B cell (primary cell): ENCODE measurements at regions not wholly inside any gene's neighbourhood (a gene's known extent, or its start where the extent isn't known, plus 50 kb on each side); places are given as distances from the start of the nearest gene placed in this dataset.

Experiments
- ATAC-seq: fragments of 200-7000 bp; cut with Tn5 transposase; one replicate; pipeline ENCODE4 v1.10.0; 2021; ENCODE audit warnings: low read depth, mild to moderate bottlenecking, moderate number of reproducible peaks, moderate library complexity
- CTCF ChIA-PET: fragments of 350-600 bp; sonication (Branson Sonifier 250); formaldehyde crosslinking; loops from one replicate; lab custom pipeline; 2021; ENCODE audit warnings: antibody characterized with exemption, inconsistent platforms; lab: Charles Lee
- POLR2A ChIA-PET: fragments of 350-600 bp; sonication (Branson Sonifier 250); formaldehyde crosslinking; loops from one replicate; lab custom pipeline; 2021; ENCODE audit warnings: antibody characterized with exemption; lab: Charles Lee
- DNase-seq: peaks from one replicate; pipeline ENCODE4 v3.0.0; 2013
- H2AFZ ChIP-seq: 2 replicates; pipeline ENCODE4 v1.6.1; 2012; ENCODE audit warnings: mild to moderate bottlenecking, low read depth, low read length; ENCODE audit not compliant: insufficient read depth, poor library complexity, severe bottlenecking
- H3K27ac ChIP-seq, 2 donors: 1 replicate in 1 of 2; 2 replicates in 1 of 2; pipeline ENCODE4 v1.5.1; 2012 to 2013; ENCODE audit warnings: low read length in 2 of 2, mild to moderate bottlenecking in 2 of 2, moderate library complexity in 1 of 2
- H3K27me3 ChIP-seq, 4 experiments: fragments of 200-600 bp in 1 of 4; sonication (generic) in 1 of 4; replicated peaks in 1 of 4; 1 replicate in 2 of 4; 2 replicates in 2 of 4; pipeline versions ENCODE4 v1.6.1 to v1.7.0; 2013 to 2016; ENCODE audit warnings: low read length in 3 of 4, mild to moderate bottlenecking in 2 of 4, mixed read lengths in 1 of 4, moderate library complexity in 1 of 4; ENCODE audit not compliant: insufficient read depth in 4 of 4, control insufficient read depth in 3 of 4; ENCODE audit errors: control extremely low read depth in 1 of 4
- H3K36me3 ChIP-seq, 2 experiments: replicated peaks in 1 of 2; 1 replicate in 1 of 2; 2 replicates in 1 of 2; pipeline versions ENCODE4 v1.6.1 to v1.7.1; 2013; ENCODE audit warnings: low read length in 1 of 2; ENCODE audit not compliant: insufficient read depth in 2 of 2, control insufficient read depth in 1 of 2; ENCODE audit errors: control extremely low read depth in 1 of 2, extremely low read depth in 1 of 2
- H3K4me1 ChIP-seq, 2 donors: fragments of 200-600 bp in 1 of 2; sonication (generic) in 1 of 2; 1 replicate in 1 of 2; 2 replicates in 1 of 2; pipeline versions ENCODE4 v1.5.1 to v1.6.1; 2013 to 2017; ENCODE audit warnings: low read length in 2 of 2; ENCODE audit not compliant: control insufficient read depth in 2 of 2, insufficient read depth in 2 of 2
- H3K4me2 ChIP-seq: replicated peaks from 2 replicates; pipeline ENCODE3; 2012; ENCODE audit warnings: mild to moderate bottlenecking, low read depth, low read length; ENCODE audit not compliant: poor library complexity, severe bottlenecking
- H3K4me3 ChIP-seq, 5 experiments: fragments of 200-600 bp in 1 of 5; sonication (generic) in 1 of 5; 1 replicate in 3 of 5; 2 replicates in 2 of 5; pipeline versions ENCODE4 v1.5.1 to v1.7.0; 2011 to 2016; ENCODE audit warnings: low read length in 4 of 5, mild to moderate bottlenecking in 4 of 5, low read depth in 2 of 5, control low read depth in 1 of 5, moderate library complexity in 1 of 5; ENCODE audit not compliant: insufficient read depth in 1 of 5; ENCODE audit errors: control extremely low read depth in 1 of 5, extremely low read depth in 1 of 5
- H3K79me2 ChIP-seq: fragments of 200-600 bp; sonication (generic); one replicate; pipeline ENCODE4 v1.6.0; 2016; ENCODE audit warnings: low read length; ENCODE audit not compliant: control insufficient read depth, insufficient read depth
- H3K9ac ChIP-seq: fragments of 200-600 bp; sonication (generic); 2 replicates; pipeline ENCODE4 v1.6.1; 2017; ENCODE audit warnings: mild to moderate bottlenecking, low read length, moderate library complexity
- H3K9me3 ChIP-seq, 3 donors: one replicate each; pipeline versions ENCODE4 v1.6.1 to v1.7.1; 2013; ENCODE audit warnings: low read length in 2 of 3; ENCODE audit not compliant: control insufficient read depth in 2 of 3, insufficient read depth in 1 of 3; ENCODE audit errors: control extremely low read depth in 1 of 3
- H4K20me1 ChIP-seq: 2 replicates; pipeline ENCODE4 v1.6.0; 2012; ENCODE audit warnings: mild to moderate bottlenecking, low read length; ENCODE audit not compliant: insufficient read depth, control insufficient read depth, poor library complexity, severe bottlenecking
- H3K27ac Mint-ChIP-seq: one replicate; pipeline ENCODE4 v1.8.0; 2021; ENCODE audit warnings: mixed read lengths
- H3K27me3 Mint-ChIP-seq: one replicate; pipeline ENCODE4 v1.8.0; 2021; ENCODE audit warnings: mixed read lengths
- H3K4me1 Mint-ChIP-seq: one replicate; pipeline ENCODE4 v1.8.0; 2021; ENCODE audit warnings: mixed read lengths
- H3K4me3 Mint-ChIP-seq: one replicate; pipeline ENCODE4 v1.8.0; 2021; ENCODE audit warnings: mixed read lengths
- H3K9me3 Mint-ChIP-seq: one replicate; pipeline ENCODE4 v1.8.0; 2022; ENCODE audit warnings: mixed read lengths; ENCODE audit not compliant: insufficient read depth
- EZH2 ChIP-seq: IDR thresholded peaks from 2 replicates; pipeline ENCODE4 v1.6.1; 2012; ENCODE audit warnings: borderline replicate concordance, low read depth, mild to moderate bottlenecking, moderate library complexity, low read length; ENCODE audit not compliant: insufficient read depth, poor library complexity, severe bottlenecking
- WGBS: methylation state at CpG from one replicate; pipeline ENCODE4 v1.1.5; 2013; ENCODE audit warnings: missing lambda C conversion rate; ENCODE audit not compliant: insufficient coverage; 5-methylcytosine and 5-hydroxymethylcytosine counted together
- intact Hi-C: fragments of 100-400 bp; cut with micrococcal nuclease; formaldehyde crosslinking; loops from one replicate; pipeline ENCODE4 v1.10.0; 2022
- TF ChIP-seq, protein P1 (sequence below): fragments of 200-600 bp; IDR thresholded peaks from one replicate; pipeline ENCODE4 v1.8.0; 2022; ENCODE audit warnings: antibody characterized with exemption, mild to moderate bottlenecking

DNA sequence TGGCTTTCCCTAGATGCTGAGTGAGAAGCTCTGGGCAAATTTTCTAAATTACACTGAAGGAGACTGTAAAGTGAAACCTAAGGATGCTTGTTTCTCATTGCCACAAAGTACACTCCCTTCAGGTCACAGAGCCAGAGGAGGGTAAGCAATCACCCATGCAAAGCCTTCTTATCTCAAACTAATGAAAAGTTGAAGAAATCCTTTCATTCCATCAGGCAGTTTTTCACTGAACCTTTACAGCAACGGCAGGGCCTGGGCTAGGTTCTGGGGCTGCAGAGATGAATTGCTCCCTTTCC is 106.2 kb downstream of the RASSF10 start:
- no peak overlapping the region for H3K27ac Mint-ChIP-seq
- Histone ChIP-seq H3K27ac (no peak overlapping the region), H2AFZ (no peak overlapping the region), H3K79me2 (no peaks in the 10 kb centered on the region), H4K20me1 (no peaks in the 10 kb centered on the region), H3K4me2 (no peak overlapping the region), H3K36me3 (no peaks in the 10 kb centered on the region), H3K9ac (no peak overlapping the region), H3K9me3 (no peaks in the 10 kb centered on the region), H3K4me3 (no peak overlapping the region), H3K4me1 (no peaks in the 10 kb centered on the region), H3K27me3 (no peaks in the 10 kb centered on the region)
- H3K4me3 Mint-ChIP-seq: no peak overlapping the region
- ChIA-PET CTCF (no interaction called here), POLR2A (no interaction called here)
- ATAC-seq (no peak), DNase-seq (no peak)
- H3K4me1 Mint-ChIP-seq: no peaks in the 10 kb centered on the region
- H3K9me3 Mint-ChIP-seq: no peaks in the 10 kb centered on the region
- TF ChIP-seq, protein P1, sequence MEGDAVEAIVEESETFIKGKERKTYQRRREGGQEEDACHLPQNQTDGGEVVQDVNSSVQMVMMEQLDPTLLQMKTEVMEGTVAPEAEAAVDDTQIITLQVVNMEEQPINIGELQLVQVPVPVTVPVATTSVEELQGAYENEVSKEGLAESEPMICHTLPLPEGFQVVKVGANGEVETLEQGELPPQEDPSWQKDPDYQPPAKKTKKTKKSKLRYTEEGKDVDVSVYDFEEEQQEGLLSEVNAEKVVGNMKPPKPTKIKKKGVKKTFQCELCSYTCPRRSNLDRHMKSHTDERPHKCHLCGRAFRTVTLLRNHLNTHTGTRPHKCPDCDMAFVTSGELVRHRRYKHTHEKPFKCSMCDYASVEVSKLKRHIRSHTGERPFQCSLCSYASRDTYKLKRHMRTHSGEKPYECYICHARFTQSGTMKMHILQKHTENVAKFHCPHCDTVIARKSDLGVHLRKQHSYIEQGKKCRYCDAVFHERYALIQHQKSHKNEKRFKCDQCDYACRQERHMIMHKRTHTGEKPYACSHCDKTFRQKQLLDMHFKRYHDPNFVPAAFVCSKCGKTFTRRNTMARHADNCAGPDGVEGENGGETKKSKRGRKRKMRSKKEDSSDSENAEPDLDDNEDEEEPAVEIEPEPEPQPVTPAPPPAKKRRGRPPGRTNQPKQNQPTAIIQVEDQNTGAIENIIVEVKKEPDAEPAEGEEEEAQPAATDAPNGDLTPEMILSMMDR: no peak
- TF ChIP-seq EZH2: no peak
- WGBS: 0% methylated on average over 1 of the region's 1 CpG
- intact Hi-C loops: no loop called here
- peaks cover 18% of the 10 kb centered on the region for H3K27me3 Mint-ChIP-seq

DNA sequence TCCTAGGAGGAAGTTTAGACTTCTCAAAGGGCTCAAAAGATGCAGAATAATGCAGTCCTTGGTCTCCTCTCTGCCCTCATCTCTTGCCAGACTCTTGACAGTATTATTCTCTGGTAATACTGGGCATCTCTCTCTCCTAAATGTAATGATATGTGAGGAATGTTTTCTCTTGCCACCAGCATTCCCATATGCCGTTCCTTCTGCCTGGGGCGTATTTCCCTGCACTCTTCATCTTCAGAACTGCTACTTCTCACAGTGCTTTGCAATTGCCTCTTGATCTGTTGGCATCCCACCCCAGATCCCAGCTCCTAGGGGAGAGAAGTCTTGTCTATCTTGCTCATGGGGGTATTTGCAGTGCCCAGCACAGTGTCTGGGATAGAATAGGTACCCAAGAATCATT is 107.4 kb downstream of the RASSF10 start:
- H2AFZ ChIP-seq: no peak overlapping the region
- ChIA-PET CTCF (no interaction called here), POLR2A (no interaction called here)
- H3K4me1 ChIP-seq: no peaks in the 10 kb centered on the region
- H3K27ac Mint-ChIP-seq: no peak overlapping the region
- no peaks in the 10 kb centered on the region for H3K9me3 ChIP-seq
- TF ChIP-seq, protein P1: no peak
- TF ChIP-seq EZH2: no peak
- H4K20me1 ChIP-seq: no peaks in the 10 kb centered on the region
- no peaks in the 10 kb centered on the region for H3K27me3 ChIP-seq
- H3K9me3 Mint-ChIP-seq: no peaks in the 10 kb centered on the region
- peaks cover 25% of the 10 kb centered on the region for H3K27me3 Mint-ChIP-seq
- ATAC-seq: no peak
- WGBS: no CpG with 5 or more reads among the region's 2 CpGs
- no peak overlapping the region for H3K27ac ChIP-seq
- no peaks in the 10 kb centered on the region for H3K36me3 ChIP-seq
- H3K4me2 ChIP-seq: no peak overlapping the region
- no peaks in the 10 kb centered on the region for H3K4me1 Mint-ChIP-seq
- DNase-seq: no peak
- no peaks in the 10 kb centered on the region for H3K79me2 ChIP-seq
- H3K4me3 Mint-ChIP-seq: no peak overlapping the region
- intact Hi-C loops: no loop called here
- no peak overlapping the region for H3K4me3 ChIP-seq
- H3K9ac ChIP-seq: no peak overlapping the region
